ENCODE measurements at regions not wholly inside any gene's neighbourhood (a gene's known extent, or its start where the extent isn't known, plus 50 kb on each side); places are given as distances from the start of the nearest gene placed in this dataset.

GRCh38 chr4:116387937-116388474 is 697.4 kb downstream of the TRAM1L1 start:
- no peak for TF ChIP-seq CREB1 (IDR thresholded peaks at IDR 0.05; ENCODE audit: low read depth)

- TF ChIP-seq EP300 (IDR thresholded peaks at IDR 0.05; ENCODE audit: borderline replicate concordance): no peak
- TF ChIP-seq REST (IDR thresholded peaks at IDR 0.05; ENCODE audit: low read depth): no peak
- TF ChIP-seq YY1 (IDR thresholded peaks at IDR 0.05; ENCODE audit: low read depth): no peak
- TF ChIP-seq TCF12 (IDR thresholded peaks at IDR 0.05; ENCODE audit: low read depth): no peak
- TF ChIP-seq MAX (IDR thresholded peaks at IDR 0.05): no peak
- TF ChIP-seq RAD21 (IDR thresholded peaks at IDR 0.05; ENCODE audit: low read depth): no peak
- no peak for TF ChIP-seq NFIC (IDR thresholded peaks at IDR 0.05)
- TF ChIP-seq EGR1 (IDR thresholded peaks at IDR 0.05): no peak
- no peak for TF ChIP-seq TEAD4 (IDR thresholded peaks at IDR 0.05)
These were observed 698.5 kb downstream of the TRAM1L1 start for GRCh38 chr4:116386856-116387255.

GRCh38 chr4:116385583-116385982 is 699.8 kb downstream of the TRAM1L1 start:
- TF ChIP-seq YY1 (IDR thresholded peaks at IDR 0.05; ENCODE audit: low read depth) (no peak), TCF12 (IDR thresholded peaks at IDR 0.05; ENCODE audit: low read depth) (no peak), CREB1 (IDR thresholded peaks at IDR 0.05; ENCODE audit: low read depth) (no peak), ZBTB7A (IDR thresholded peaks at IDR 0.05; ENCODE audit: low read depth) (no peak), EGR1 (IDR thresholded peaks at IDR 0.05) (no peak), RAD21 (IDR thresholded peaks at IDR 0.05; ENCODE audit: low read depth) (no peak), USF1 (IDR thresholded peaks at IDR 0.05) (no peak), MAX (IDR thresholded peaks at IDR 0.05) (no peak), TEAD4 (IDR thresholded peaks at IDR 0.05) (no peak), EP300 (IDR thresholded peaks at IDR 0.05; ENCODE audit: borderline replicate concordance) (no peak), FOXM1 (IDR thresholded peaks at IDR 0.05; ENCODE audit: borderline replicate concordance, low read depth) (no peak)

GRCh38 chr4:116374815-116375214 is 710.6 kb downstream of the TRAM1L1 start:
- TF ChIP-seq TEAD4 (IDR thresholded peaks at IDR 0.05): no peak

- TF ChIP-seq YY1 (IDR thresholded peaks at IDR 0.05; ENCODE audit: low read depth): no peak
- TF ChIP-seq EGR1 (IDR thresholded peaks at IDR 0.05): no peak
- TF ChIP-seq USF1 (IDR thresholded peaks at IDR 0.05): no peak
- no peak for TF ChIP-seq TEAD4 (IDR thresholded peaks at IDR 0.05)
- no peak for TF ChIP-seq CEBPB (IDR thresholded peaks at IDR 0.05)
- no peak for TF ChIP-seq RAD21 (IDR thresholded peaks at IDR 0.05; ENCODE audit: low read depth)
- TF ChIP-seq NFIC (IDR thresholded peaks at IDR 0.05): no peak
- TF ChIP-seq MAX (IDR thresholded peaks at IDR 0.05): no peak
These were observed 722.8 kb downstream of the TRAM1L1 start for GRCh38 chr4:116362583-116362982.

- TF ChIP-seq NFIC (IDR thresholded peaks at IDR 0.05) (no peak), TAF1 (IDR thresholded peaks at IDR 0.05; ENCODE audit: low read depth) (no peak), RAD21 (IDR thresholded peaks at IDR 0.05; ENCODE audit: low read depth) (no peak), REST (IDR thresholded peaks at IDR 0.05; ENCODE audit: low read depth) (no peak), YY1 (IDR thresholded peaks at IDR 0.05; ENCODE audit: low read depth) (no peak), EGR1 (IDR thresholded peaks at IDR 0.05) (no peak), TEAD4 (IDR thresholded peaks at IDR 0.05) (no peak), TCF12 (IDR thresholded peaks at IDR 0.05; ENCODE audit: low read depth) (no peak), USF1 (IDR thresholded peaks at IDR 0.05) (no peak), FOXM1 (IDR thresholded peaks at IDR 0.05; ENCODE audit: borderline replicate concordance, low read depth) (no peak), MAX (IDR thresholded peaks at IDR 0.05) (no peak), CREB1 (IDR thresholded peaks at IDR 0.05; ENCODE audit: low read depth) (no peak), CEBPB (IDR thresholded peaks at IDR 0.05) (no peak), EP300 (IDR thresholded peaks at IDR 0.05; ENCODE audit: borderline replicate concordance) (no peak), ZBTB7A (IDR thresholded peaks at IDR 0.05; ENCODE audit: low read depth) (no peak)
These were observed 723.6 kb downstream of the TRAM1L1 start for GRCh38 chr4:116361790-116362189.
